Lung (tissue), 11 donors: ENCODE measurements at regions not wholly inside any gene's neighbourhood (a gene's known extent, or its start where the extent isn't known, plus 50 kb on each side); places are given as distances from the start of the nearest gene placed in this dataset.

ENCODE experiments used
- ATAC-seq: fragments of 200-7000 bp; cut with Tn5 transposase; one replicate; pipeline ENCODE4 v1.9.1; 2020; ENCODE audit warnings: moderate number of reproducible peaks; ENCODE audit not compliant: insufficient read depth, low FRiP score
- DNase-seq, 3 donors: peaks; one replicate each; pipeline ENCODE4 v3.0.0-alpha.2; 2013 to 2017
- H3K27ac ChIP-seq, 2 donors: one replicate each; pipeline ENCODE4 v1.5.1; 2013; ENCODE audit warnings: mild to moderate bottlenecking in 2 of 2, moderate library complexity in 2 of 2, control low read depth in 1 of 2, inconsistent platforms in 1 of 2, low read depth in 1 of 2, low read length in 1 of 2
- H3K27me3 ChIP-seq, 3 donors: one replicate each; pipeline ENCODE4 v1.5.1; 2013; ENCODE audit warnings: low read length in 2 of 3; ENCODE audit not compliant: control insufficient read depth in 3 of 3, insufficient read depth in 3 of 3
- H3K36me3 ChIP-seq, 4 donors: one replicate each; pipeline ENCODE4 v1.5.1; 2013; ENCODE audit warnings: low read length in 4 of 4, mild to moderate bottlenecking in 1 of 4, moderate library complexity in 1 of 4; ENCODE audit not compliant: control insufficient read depth in 4 of 4, insufficient read depth in 4 of 4
- H3K4me1 ChIP-seq, 5 donors: one replicate each; pipeline ENCODE4 v1.5.1; 2013; ENCODE audit warnings: low read length in 5 of 5, mild to moderate bottlenecking in 2 of 5, moderate library complexity in 1 of 5; ENCODE audit not compliant: control insufficient read depth in 5 of 5, insufficient read depth in 5 of 5
- H3K4me3 ChIP-seq: one replicate; pipeline ENCODE4 v1.5.1; 2013; ENCODE audit warnings: mild to moderate bottlenecking, control low read depth, moderate library complexity
- H3K9ac ChIP-seq, 2 donors: one replicate each; pipeline ENCODE4 v1.5.1; 2013; ENCODE audit warnings: low read length in 2 of 2, control low read depth in 1 of 2; ENCODE audit not compliant: insufficient read depth in 1 of 2
- H3K9me3 ChIP-seq, 4 donors: one replicate each; pipeline ENCODE4 v1.5.1; 2013; ENCODE audit warnings: low read length in 3 of 4, mild to moderate bottlenecking in 1 of 4, moderate library complexity in 1 of 4; ENCODE audit not compliant: control insufficient read depth in 4 of 4, insufficient read depth in 3 of 4
- WGBS, 2 donors: extraction: QIAGEN DNeasy Blood & Tissue Kit; methylation state at CpG; one replicate each; pipeline ENCODE4 v1.1.7; 2013; 5-methylcytosine and 5-hydroxymethylcytosine counted together
- TF ChIP-seq, protein P1 (sequence below): IDR thresholded peaks from 2 replicates; pipeline ENCODE4 v1.5.1; 2012; ENCODE audit warnings: mild to moderate bottlenecking; ENCODE audit errors: control extremely low read depth, extremely low read depth
- donor health status: control.
- donor health status: control.
- donor health status: Bipolar disorder and iron deficiency.
- donor health status: healthy.
- donor health status: DM: yes; HTN: yes; CAD: no.

DNA sequence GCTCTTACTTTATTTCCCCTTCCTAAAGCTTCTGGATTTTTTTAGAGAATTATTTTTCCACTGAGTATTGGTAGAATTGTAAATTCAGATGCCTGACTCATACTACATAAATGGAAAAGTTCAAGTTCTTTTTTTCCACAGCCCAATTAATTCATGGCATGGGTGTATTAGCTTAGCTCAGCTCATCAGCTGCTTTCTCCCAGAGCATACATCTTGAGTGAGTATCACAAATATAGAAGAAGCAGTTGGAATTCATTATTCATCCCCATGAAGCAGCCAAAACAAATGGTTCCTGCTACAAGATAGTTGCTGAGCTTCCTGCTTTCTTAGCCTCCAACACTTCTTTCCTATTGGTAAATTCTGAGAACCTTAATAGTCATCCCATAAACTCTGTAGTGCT is 105.1 kb downstream of the C12orf50 start:
- TF ChIP-seq, protein P1, sequence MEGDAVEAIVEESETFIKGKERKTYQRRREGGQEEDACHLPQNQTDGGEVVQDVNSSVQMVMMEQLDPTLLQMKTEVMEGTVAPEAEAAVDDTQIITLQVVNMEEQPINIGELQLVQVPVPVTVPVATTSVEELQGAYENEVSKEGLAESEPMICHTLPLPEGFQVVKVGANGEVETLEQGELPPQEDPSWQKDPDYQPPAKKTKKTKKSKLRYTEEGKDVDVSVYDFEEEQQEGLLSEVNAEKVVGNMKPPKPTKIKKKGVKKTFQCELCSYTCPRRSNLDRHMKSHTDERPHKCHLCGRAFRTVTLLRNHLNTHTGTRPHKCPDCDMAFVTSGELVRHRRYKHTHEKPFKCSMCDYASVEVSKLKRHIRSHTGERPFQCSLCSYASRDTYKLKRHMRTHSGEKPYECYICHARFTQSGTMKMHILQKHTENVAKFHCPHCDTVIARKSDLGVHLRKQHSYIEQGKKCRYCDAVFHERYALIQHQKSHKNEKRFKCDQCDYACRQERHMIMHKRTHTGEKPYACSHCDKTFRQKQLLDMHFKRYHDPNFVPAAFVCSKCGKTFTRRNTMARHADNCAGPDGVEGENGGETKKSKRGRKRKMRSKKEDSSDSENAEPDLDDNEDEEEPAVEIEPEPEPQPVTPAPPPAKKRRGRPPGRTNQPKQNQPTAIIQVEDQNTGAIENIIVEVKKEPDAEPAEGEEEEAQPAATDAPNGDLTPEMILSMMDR: no peak
- ATAC-seq: no peak
- no peak overlapping the region for H3K27ac ChIP-seq
- no peaks in the 10 kb centered on the region for H3K9me3 ChIP-seq
- H3K36me3 ChIP-seq: no peaks in the 10 kb centered on the region
- H3K27me3 ChIP-seq: no peaks in the 10 kb centered on the region
- H3K9ac ChIP-seq: no peak overlapping the region
- DNase-seq: no peak
- no peaks in the 10 kb centered on the region for H3K4me1 ChIP-seq
- no peak overlapping the region for H3K4me3 ChIP-seq

- no peak for ATAC-seq
- TF ChIP-seq, protein P1: no peak
- no peak for DNase-seq
- Histone ChIP-seq H3K27ac (no peak overlapping the region), H3K9ac (no peak overlapping the region), H3K4me1 (no peaks in the 10 kb centered on the region), H3K9me3 (no peaks in the 10 kb centered on the region), H3K4me3 (no peak overlapping the region), H3K27me3 (no peaks in the 10 kb centered on the region), H3K36me3 (no peaks in the 10 kb centered on the region)
- WGBS, 2 donors: 71 to 84% methylated on average over 3 of the region's 3 CpGs
Observed at GRCh38 chr12:87923361-87923760, 105.8 kb downstream of the C12orf50 start.

- no peaks in the 10 kb centered on the region for H3K27me3 ChIP-seq
- no peak for ATAC-seq
- TF ChIP-seq, protein P1: no peak
- DNase-seq: peak in 2 of 3 donors; percentile 10 to 45
- 53 to 59% methylated on average over 2 of the region's 2 CpGs for WGBS, 2 donors
- no peak overlapping the region for H3K9ac ChIP-seq
- H3K27ac ChIP-seq: no peak overlapping the region
- H3K4me3 ChIP-seq: no peak overlapping the region
- no peaks in the 10 kb centered on the region for H3K9me3 ChIP-seq
- no peaks in the 10 kb centered on the region for H3K4me1 ChIP-seq
- no peaks in the 10 kb centered on the region for H3K36me3 ChIP-seq
Observed at GRCh38 chr12:87922736-87923135, 106.5 kb downstream of the C12orf50 start.

GRCh38 chr12:87921621-87922020 is 107.6 kb downstream of the C12orf50 start:
- no peak overlapping the region for H3K27ac ChIP-seq
- DNase-seq: no peak
- WGBS, 2 donors: 64 to 79% methylated on average over 4 of the region's 4 CpGs
- ATAC-seq: no peak
- H3K36me3 ChIP-seq: no peaks in the 10 kb centered on the region
- no peak overlapping the region for H3K4me3 ChIP-seq
- H3K27me3 ChIP-seq: no peaks in the 10 kb centered on the region
- H3K9ac ChIP-seq: no peak overlapping the region
- TF ChIP-seq, protein P1: no peak
- no peaks in the 10 kb centered on the region for H3K9me3 ChIP-seq
- H3K4me1 ChIP-seq: no peaks in the 10 kb centered on the region
